ENCODE measurements at regions not wholly inside any gene's neighbourhood (a gene's known extent, or its start where the extent isn't known, plus 50 kb on each side); places are given as distances from the start of the nearest gene placed in this dataset.

GRCh38 chr5:45062044-45062443, 253.3 kb downstream of the MRPS30 start:
- TF ChIP-seq CTCF (IDR thresholded peaks at IDR 0.05) (no peak), EP300 (IDR thresholded peaks at IDR 0.05) (no peak), POLR2AphosphoS5 (IDR thresholded peaks at IDR 0.05) (no peak)

Measured in sigmoid colon (tissue), 4 donors.